A549 (cell line): ENCODE measurements at regions not wholly inside any gene's neighbourhood (a gene's known extent, or its start where the extent isn't known, plus 50 kb on each side); places are given as distances from the start of the nearest gene placed in this dataset.

Experiments
- ATAC-seq, 2 experiments: fragments of 200-7000 bp in 1 of 2; fragments of >200 bp in 1 of 2; cut with Nextera tagmentation in 1 of 2; cut with Tn5 transposase in 1 of 2; 3 replicates each; pipeline versions ENCODE4 v1.8.0 to v1.9.1; 2018 to 2020; ENCODE audit warnings: mild to moderate bottlenecking in 1 of 2, moderate library complexity in 1 of 2
- CTCF ChIA-PET: fragments of 300-600 bp; sonication (Branson Sonifier 250); formaldehyde crosslinking; extraction: SDS; loops from one replicate; lab custom pipeline; 2021; ENCODE audit warnings: antibody characterized with exemption, inconsistent platforms; lab: Yijun Ruan, JAX
- POLR2A ChIA-PET: fragments of 350-600 bp; formaldehyde crosslinking; extraction: SDS; loops from one replicate; lab custom pipeline; 2021; ENCODE audit warnings: antibody characterized with exemption, inconsistent platforms; lab: Yijun Ruan, JAX
- DNase-seq, 2 experiments: peaks; one replicate each; pipeline versions ENCODE4 v3.0.0 to v3.0.0-alpha.2; 2011 to 2016; ENCODE audit warnings: low read depth in 1 of 2, low spot score in 1 of 2
- FAIRE-seq: peaks from 2 replicates; lab custom pipeline; 2011; peaks lifted over from hg19 to GRCh38; lab: Jason Lieb, UNC
- H3K27ac ChIP-seq, 2 experiments: fragments of >200 bp; sonication (Bioruptor Twin); formaldehyde crosslinking; 3 replicates each; pipeline ENCODE4 v1.5.1; 2016 to 2017
- H3K4me1 ChIP-seq: fragments of >200 bp; sonication (Bioruptor Twin); formaldehyde crosslinking; 3 replicates; pipeline ENCODE4 v1.6.1; 2016
- H3K4me2 ChIP-seq: fragments of >200 bp; sonication (Bioruptor Twin); formaldehyde crosslinking; 3 replicates; pipeline ENCODE4 v1.6.1; 2016
- H3K4me3 ChIP-seq: fragments of >200 bp; sonication (Bioruptor Twin); formaldehyde crosslinking; 3 replicates; pipeline ENCODE4 v1.5.1; 2016
- H3K9me3 ChIP-seq: fragments of >200 bp; sonication (Bioruptor Twin); formaldehyde crosslinking; 3 replicates; pipeline ENCODE4 v1.6.1; 2016
- ATOH8 ChIP-seq: fragments of 250-450 bp; sonication (Bioruptor Pico); IDR thresholded peaks from 2 replicates; pipeline ENCODE4 v1.5.0; 2020; ENCODE audit warnings: low read depth, mild to moderate bottlenecking, moderate library complexity
- CBX2 ChIP-seq: fragments of 200-600 bp; sonication (generic); IDR thresholded peaks from 2 replicates; pipeline ENCODE4 v1.6.1; 2016; ENCODE audit warnings: low read depth, mild to moderate bottlenecking, borderline replicate concordance
- CTCF ChIP-seq: fragments of >200 bp; sonication (Bioruptor Twin); formaldehyde crosslinking; IDR thresholded peaks from 3 replicates; pipeline ENCODE4 v1.5.1; 2016
- EHMT2 ChIP-seq: fragments of 200-600 bp; sonication (generic); IDR thresholded peaks from 2 replicates; pipeline ENCODE4 v1.6.1; 2016; ENCODE audit warnings: antibody characterized with exemption, low read depth, mild to moderate bottlenecking, moderate library complexity
- EP300 ChIP-seq, 2 experiments: fragments of >200 bp; sonication (Bioruptor Twin); formaldehyde crosslinking; IDR thresholded peaks; 2 replicates in 1 of 2; 3 replicates in 1 of 2; pipeline ENCODE4 v1.6.1; 2016 to 2017
- GATA3 ChIP-seq: IDR thresholded peaks from 2 replicates; pipeline ENCODE4 v1.6.1; 2012; ENCODE audit warnings: borderline replicate concordance
- HDAC2 ChIP-seq: fragments of 200-600 bp; sonication (generic); IDR thresholded peaks from 2 replicates; pipeline ENCODE4 v1.6.1; 2016
- HES2 ChIP-seq: fragments of >200 bp; sonication (Bioruptor Twin); formaldehyde crosslinking; IDR thresholded peaks from 2 replicates; pipeline ENCODE4 v1.6.1; 2016
- HMGXB4 ChIP-seq: fragments of 250-450 bp; sonication (Bioruptor Pico); IDR thresholded peaks from 2 replicates; pipeline ENCODE4 v1.5.0; 2021; ENCODE audit warnings: mild to moderate bottlenecking, moderate library complexity, borderline replicate concordance
- HOXB5 ChIP-seq: fragments of 250-450 bp; sonication (Bioruptor Pico); IDR thresholded peaks from 2 replicates; pipeline ENCODE4 v1.5.0; 2020; ENCODE audit warnings: mild to moderate bottlenecking, moderate library complexity
- JUN ChIP-seq, 2 experiments: fragments of >200 bp; sonication (Bioruptor Twin); formaldehyde crosslinking; IDR thresholded peaks; 2 replicates in 1 of 2; 3 replicates in 1 of 2; pipeline ENCODE4 v1.6.1; 2016 to 2017
- JUNB ChIP-seq: fragments of >200 bp; sonication (Bioruptor Twin); formaldehyde crosslinking; IDR thresholded peaks from 2 replicates; pipeline ENCODE4 v1.6.1; 2016
- KDM1A ChIP-seq: fragments of 200-600 bp; sonication (generic); IDR thresholded peaks from 2 replicates; pipeline ENCODE4 v1.6.1; 2016; ENCODE audit warnings: low read depth, mild to moderate bottlenecking
- MAFK ChIP-seq: fragments of 450-650 bp; IDR thresholded peaks from 2 replicates; pipeline ENCODE4 v1.6.1; 2014; ENCODE audit not compliant: partially characterized antibody
- NFE2L2 ChIP-seq: fragments of 150-350 bp; conservative IDR thresholded peaks from 2 replicates; pipeline ENCODE4 v1.6.1; 2014; ENCODE audit warnings: low read length
- NR3C1 ChIP-seq: fragments of >200 bp; sonication (Bioruptor Twin); formaldehyde crosslinking; IDR thresholded peaks from 3 replicates; pipeline ENCODE4 v1.6.1; 2017
- PBX3 ChIP-seq: IDR thresholded peaks from 2 replicates; pipeline ENCODE4 v1.6.1; 2012
- POLR2A ChIP-seq: IDR thresholded peaks from 2 replicates; pipeline ENCODE4 v1.6.1; 2012; ENCODE audit warnings: mild to moderate bottlenecking, low read length
- RFX5 ChIP-seq: fragments of 450-650 bp; IDR thresholded peaks from 2 replicates; pipeline ENCODE4 v1.7.1; 2014; ENCODE audit warnings: antibody characterized with exemption, mild to moderate bottlenecking, moderate library complexity
- SREBF2 ChIP-seq: fragments of 450-650 bp; IDR thresholded peaks from 2 replicates; pipeline ENCODE4 v1.6.1; 2014; ENCODE audit warnings: mild to moderate bottlenecking, moderate library complexity
- USF2 ChIP-seq: fragments of 450-650 bp; IDR thresholded peaks from 2 replicates; pipeline ENCODE4 v1.6.1; 2014; ENCODE audit warnings: antibody characterized with exemption
- ZC3H11A ChIP-seq: fragments of 450-650 bp; IDR thresholded peaks from 2 replicates; pipeline ENCODE4 v1.6.1; 2014; ENCODE audit warnings: antibody characterized with exemption, mild to moderate bottlenecking
- ZSCAN20 ChIP-seq: fragments of 250-450 bp; sonication (Bioruptor Pico); IDR thresholded peaks from 2 replicates; pipeline ENCODE4 v1.8.0; 2022; ENCODE audit warnings: mild to moderate bottlenecking, moderate library complexity
- WGBS: methylation state at CpG from one replicate; pipeline ENCODE4 v1.1.6; 2017; ENCODE audit errors: missing lambda C conversion rate; 5-methylcytosine and 5-hydroxymethylcytosine counted together
- TF ChIP-seq, protein P1 (sequence below): fragments of 150-350 bp; IDR thresholded peaks from 2 replicates; pipeline ENCODE4 v1.6.1; 2014; ENCODE audit warnings: low read depth, mild to moderate bottlenecking, low read length

DNA sequence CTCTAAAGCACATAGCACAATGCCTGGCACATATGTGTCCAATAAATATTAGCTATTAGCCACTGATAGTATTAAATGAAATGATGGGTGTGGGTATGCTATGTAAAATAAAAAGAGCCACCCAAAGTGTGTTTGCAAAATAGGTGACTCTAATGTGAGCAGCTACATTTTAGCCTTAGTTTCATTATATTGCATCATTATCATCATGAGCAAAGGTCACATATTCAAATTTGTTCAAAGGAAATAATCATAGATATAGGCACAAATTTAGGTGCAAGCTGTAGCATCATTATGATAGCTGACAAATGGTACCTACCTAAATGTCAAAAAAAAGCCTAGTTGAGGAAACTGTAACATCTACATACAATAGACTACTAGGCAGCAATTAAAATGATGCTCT, 373.9 kb upstream of the FGF13 start (continued):
- TF ChIP-seq EHMT2: no peak

- no peak for TF ChIP-seq USF2
- TF ChIP-seq ZC3H11A: no peak
- TF ChIP-seq PBX3: no peak
- no peak for TF ChIP-seq HES2
- no peak for TF ChIP-seq POLR2A
- TF ChIP-seq CBX2: no peak
- TF ChIP-seq RFX5: no peak
- no peak for TF ChIP-seq HMGXB4 (CRISPR knock-in tag)
- TF ChIP-seq ZSCAN20 (CRISPR knock-in tag): no peak
- no peak for TF ChIP-seq EHMT2
- DNase-seq (no peak), ATAC-seq (no peak), FAIRE-seq (no peak)
- no peak overlapping the region for H3K4me2 ChIP-seq
- H3K9me3 ChIP-seq: no peaks in the 10 kb centered on the region
- H3K4me1 ChIP-seq: no peaks in the 10 kb centered on the region
- POLR2A ChIA-PET: no interaction called here
- 31% methylated on average over 3 of the region's 3 CpGs for WGBS
- no peak overlapping the region for H3K4me3 ChIP-seq
- H3K27ac ChIP-seq: no peak overlapping the region
- CTCF ChIA-PET: no interaction called here
These were observed 371.7 kb upstream of the FGF13 start for GRCh38 chrX:139083191-139083590.

DNA sequence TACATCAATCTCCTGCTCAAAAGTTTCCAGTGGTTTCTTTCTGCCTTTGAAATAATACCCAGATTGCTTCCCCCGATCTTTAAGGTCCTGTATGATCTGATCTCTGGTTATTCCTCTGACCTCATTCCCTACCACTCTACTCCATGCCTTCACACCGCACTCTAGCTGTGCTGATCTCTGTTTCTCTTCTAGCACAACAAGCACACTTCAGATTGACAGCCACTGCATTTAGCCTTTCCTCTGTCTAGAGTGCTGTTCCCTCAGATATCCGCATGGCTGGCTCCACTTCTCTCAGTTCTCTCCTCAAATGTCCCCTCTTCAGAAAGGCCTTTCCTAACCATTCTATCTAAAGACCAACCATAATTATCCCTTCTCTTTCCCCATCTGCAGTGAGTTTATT, 370.4 kb upstream of the FGF13 start:
- ATAC-seq: no peak
- Histone ChIP-seq H3K27ac (no peak overlapping the region), H3K4me3 (no peak overlapping the region), H3K9me3 (no peaks in the 10 kb centered on the region), H3K4me1 (no peaks in the 10 kb centered on the region), H3K4me2 (no peak overlapping the region)
- no peak for TF ChIP-seq HDAC2
- no peak for TF ChIP-seq NR3C1
- no peak for TF ChIP-seq EP300 (IDR thresholded peaks at IDR 0.05)
- no peak for TF ChIP-seq KDM1A
- TF ChIP-seq ZC3H11A: no peak
- no peak for TF ChIP-seq MAFK
- TF ChIP-seq, protein P1, sequence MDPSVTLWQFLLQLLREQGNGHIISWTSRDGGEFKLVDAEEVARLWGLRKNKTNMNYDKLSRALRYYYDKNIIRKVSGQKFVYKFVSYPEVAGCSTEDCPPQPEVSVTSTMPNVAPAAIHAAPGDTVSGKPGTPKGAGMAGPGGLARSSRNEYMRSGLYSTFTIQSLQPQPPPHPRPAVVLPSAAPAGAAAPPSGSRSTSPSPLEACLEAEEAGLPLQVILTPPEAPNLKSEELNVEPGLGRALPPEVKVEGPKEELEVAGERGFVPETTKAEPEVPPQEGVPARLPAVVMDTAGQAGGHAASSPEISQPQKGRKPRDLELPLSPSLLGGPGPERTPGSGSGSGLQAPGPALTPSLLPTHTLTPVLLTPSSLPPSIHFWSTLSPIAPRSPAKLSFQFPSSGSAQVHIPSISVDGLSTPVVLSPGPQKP: no peak
- no peak for TF ChIP-seq GATA3
- TF ChIP-seq EHMT2: no peak
- no peak for TF ChIP-seq NFE2L2
- TF ChIP-seq JUNB: no peak
- TF ChIP-seq ATOH8 (CRISPR knock-in tag): no peak
- TF ChIP-seq SREBF2: no peak
- no peak for TF ChIP-seq JUN (IDR thresholded peaks at IDR 0.05)
- no peak for TF ChIP-seq HOXB5 (CRISPR knock-in tag)
- TF ChIP-seq HMGXB4 (CRISPR knock-in tag): no peak
- no peak for TF ChIP-seq CTCF
- TF ChIP-seq ZSCAN20 (CRISPR knock-in tag): no peak
- no peak for FAIRE-seq
- 2% methylated on average over 3 of the region's 3 CpGs for WGBS
- no peak for DNase-seq
- CTCF ChIA-PET: no interaction called here
- POLR2A ChIA-PET: no interaction called here
